Suppressor macrophage treated with lipopolysaccharide for 4 hours (primary cell): ENCODE measurements at regions not wholly inside any gene's neighbourhood (a gene's known extent, or its start where the extent isn't known, plus 50 kb on each side); places are given as distances from the start of the nearest gene placed in this dataset.
"Not testable (repeated sequence)": the region's sequence is repeated elsewhere in the genome, so short reads cannot be mapped to it uniquely, and the experiment has no call there.

Source experiments
- DNase-seq: peaks from one replicate; pipeline ENCODE4 v3.0.0-alpha.2; 2020

GRCh38 chr11:69572861-69573260, 68.1 kb upstream of the CCND1 start:
- DNase-seq: no peak

DNA sequence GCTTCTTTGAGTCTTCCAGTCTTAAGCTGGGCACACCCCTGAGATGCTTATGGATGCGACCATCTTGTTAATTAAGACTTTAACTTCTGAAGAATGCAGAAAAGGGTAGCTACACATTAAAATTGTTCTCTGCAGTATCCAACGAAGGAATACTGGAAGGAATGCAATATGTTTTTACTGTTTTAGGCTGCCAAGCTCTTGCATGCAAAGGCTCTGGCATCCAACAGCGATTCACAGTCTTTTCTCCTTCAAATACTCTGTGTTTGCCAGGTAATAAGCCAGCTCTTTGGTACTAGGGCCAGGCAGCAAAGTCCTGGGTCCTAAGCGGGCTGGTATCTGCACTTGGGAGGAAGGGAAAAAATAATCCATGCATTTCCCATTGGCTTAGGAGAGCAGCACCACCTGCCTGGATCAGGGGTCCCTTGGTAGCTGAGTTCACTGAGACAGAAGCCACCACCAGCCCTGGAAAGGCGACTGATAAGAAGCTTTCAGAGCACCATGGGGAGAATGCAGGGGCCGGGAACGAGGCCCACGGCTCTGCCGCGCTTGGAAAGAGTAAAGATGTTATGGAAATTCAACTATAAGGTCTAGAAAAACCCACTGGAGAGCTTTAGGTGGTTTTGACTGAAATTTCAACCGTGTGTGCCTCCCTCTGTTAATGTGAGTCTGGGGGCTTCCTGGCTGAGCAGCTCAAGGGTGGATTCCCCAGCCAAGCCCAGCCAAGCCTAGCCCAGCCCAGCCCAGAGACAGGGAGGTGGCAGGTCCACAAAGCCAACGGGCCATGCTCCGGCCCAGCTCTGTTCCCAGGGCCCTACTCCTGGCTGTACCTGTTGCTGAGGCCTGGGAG, 67.0 kb upstream of the CCND1 start:
- no peak for DNase-seq

DNA sequence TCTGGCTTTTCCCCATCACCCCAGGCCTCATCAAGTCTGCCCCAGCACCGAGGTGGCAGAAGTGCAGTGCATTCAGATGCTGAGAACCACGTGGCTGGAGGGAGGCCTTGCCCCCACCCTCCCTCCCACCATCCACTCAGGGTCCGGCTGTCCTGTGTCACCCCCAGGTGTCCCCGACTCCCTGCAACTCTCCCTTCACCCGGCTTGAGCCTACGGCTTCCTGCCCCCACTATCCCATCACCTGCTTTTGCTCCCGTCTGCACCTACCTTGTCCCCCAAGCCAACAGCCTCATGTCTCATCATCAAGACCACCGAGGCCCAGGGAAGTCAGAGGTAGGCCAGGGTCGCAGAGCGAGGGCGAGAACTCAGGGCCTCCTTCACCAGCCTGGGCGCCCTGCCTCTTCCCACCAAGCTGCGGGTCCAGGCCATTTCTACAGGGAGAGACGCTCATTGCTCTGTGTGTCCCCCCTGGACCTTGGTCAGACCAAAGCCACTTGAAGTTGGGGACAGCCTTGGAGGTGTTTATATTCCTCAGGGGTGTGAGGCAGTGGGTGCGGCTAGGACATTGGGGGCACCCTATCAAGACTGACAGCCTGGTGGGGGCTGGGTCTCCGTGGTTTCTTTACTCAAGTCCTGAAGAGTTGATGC, 66.2 kb upstream of the CCND1 start:
- DNase-seq: no peak

GRCh38 chr11:69575296-69576068, 65.5 kb upstream of the CCND1 start:
- DNase-seq: no peak

GRCh38 chr11:69576069-69576782, 64.7 kb upstream of the CCND1 start:
- peak; percentile 27 for DNase-seq

GRCh38 chr11:69578167-69578566, 62.8 kb upstream of the CCND1 start:
- no peak for DNase-seq

DNA sequence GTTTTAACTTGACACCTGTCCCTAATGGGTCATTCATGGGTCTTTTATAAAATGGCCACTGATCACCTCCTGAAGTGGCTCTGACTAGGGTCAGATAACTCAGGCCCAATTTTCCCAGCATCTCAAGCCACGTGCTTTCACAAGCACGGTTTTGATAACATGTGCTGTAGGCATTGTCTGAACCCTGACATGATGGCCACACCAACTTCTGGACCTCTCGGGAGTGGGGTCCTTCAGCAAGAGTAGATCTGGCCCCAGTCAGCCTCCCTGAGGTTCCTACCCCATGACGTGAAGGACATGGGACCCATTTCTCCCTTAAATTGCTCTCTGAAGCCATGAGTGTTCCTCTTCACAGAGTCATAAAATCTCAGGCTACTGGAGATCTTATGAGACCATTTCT, 60.4 kb upstream of the CCND1 start:
- DNase-seq: no peak

- no peak for DNase-seq
These were observed 58.0 kb upstream of the CCND1 start for GRCh38 chr11:69582756-69583467.

- no peak for DNase-seq
These were observed 56.8 kb upstream of the CCND1 start for GRCh38 chr11:69584160-69584559.

GRCh38 chr11:69585385-69585784, 55.6 kb upstream of the CCND1 start:
- no peak for DNase-seq

- DNase-seq: no peak
These were observed 53.4 kb upstream of the CCND1 start for GRCh38 chr11:69587454-69588090.

DNA sequence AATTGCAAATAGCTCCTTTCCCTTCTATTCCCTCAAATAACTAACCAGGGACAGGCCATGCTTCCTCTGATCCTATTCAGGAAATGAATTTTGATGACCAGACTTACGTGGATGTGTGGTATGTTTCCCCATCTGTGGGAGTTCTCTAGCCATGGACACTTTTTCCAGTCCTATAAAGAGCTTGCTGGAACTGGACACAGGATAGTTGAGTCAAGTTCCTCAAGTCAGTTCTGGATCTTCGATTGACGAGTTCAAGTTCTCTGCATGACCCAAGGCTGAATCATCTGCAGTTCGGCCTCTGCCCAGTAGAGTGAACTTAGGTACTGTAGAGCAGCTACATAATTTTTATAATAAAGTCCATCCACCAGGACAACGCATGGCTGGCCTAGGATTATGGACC, 52.7 kb upstream of the CCND1 start:
- no peak for DNase-seq

- DNase-seq: not testable (repeated sequence)
These were observed 50.9 kb upstream of the CCND1 start for GRCh38 chr11:69590088-69590487.
